ENCODE measurements at regions not wholly inside any gene's neighbourhood (a gene's known extent, or its start where the extent isn't known, plus 50 kb on each side); places are given as distances from the start of the nearest gene placed in this dataset. TPM values are rescaled to one million over a fixed set of nuclear protein-coding genes. Genes with fewer than 3 reads are reported as not detected.

GRCh38 chr16:65178151-65178550 is 56.3 kb upstream of the CDH11 start:
- Histone ChIP-seq H3K4me1 (no peaks in the 10 kb centered on the region), H3K36me3 (no peaks in the 10 kb centered on the region), H3K4me3 (replicated peaks in 1 of 3) (no peak overlapping the region), H3K27me3 (no peaks in the 10 kb centered on the region), H3K9me3 (no peaks in the 10 kb centered on the region), H3K27ac (no peak overlapping the region)
- intact Hi-C loops (cut with DNase I), result no loop called here
- 57 to 66% methylated on average over 4 of the region's 4 CpGs for WGBS, 2 donors
- no peak for DNase-seq
- no peak for TF ChIP-seq CTCF (IDR thresholded peaks at IDR 0.05)
- no peak for TF ChIP-seq POLR2A (IDR thresholded peaks at IDR 0.05)

GRCh38 chr16:65176603-65177002 is 54.7 kb upstream of the CDH11 start:
- H3K27me3 ChIP-seq, result no peaks in the 10 kb centered on the region
- no peak overlapping the region for H3K27ac ChIP-seq
- DNase-seq, result no peak
- no peak overlapping the region for H3K4me3 ChIP-seq (replicated peaks in 1 of 3)
- no peaks in the 10 kb centered on the region for H3K4me1 ChIP-seq
- 54 to 62% methylated on average over 6 of the region's 6 CpGs for WGBS, 2 donors
- intact Hi-C loops (cut with DNase I), result no loop called here
- H3K9me3 ChIP-seq, result no peaks in the 10 kb centered on the region
- no peaks in the 10 kb centered on the region for H3K36me3 ChIP-seq
- TF ChIP-seq CTCF (IDR thresholded peaks at IDR 0.05) (no peak), POLR2A (IDR thresholded peaks at IDR 0.05) (no peak)

- TF ChIP-seq CTCF (IDR thresholded peaks at IDR 0.05) (no peak), POLR2A (IDR thresholded peaks at IDR 0.05) (no peak)
- Histone ChIP-seq H3K4me3 (replicated peaks in 1 of 3) (no peak overlapping the region), H3K27ac (no peak overlapping the region), H3K27me3 (no peaks in the 10 kb centered on the region), H3K4me1 (no peaks in the 10 kb centered on the region), H3K36me3 (no peaks in the 10 kb centered on the region), H3K9me3 (no peaks in the 10 kb centered on the region)
- WGBS, 2 donors, result 73 to 75% methylated on average over 2 of the region's 2 CpGs
- intact Hi-C loops (cut with DNase I), result no loop called here
- DNase-seq, result no peak
These were observed 50.5 kb upstream of the CDH11 start for GRCh38 chr16:65172356-65172755.

Small RNA genes in the stretch of these regions (small RNA-seq; reads per million reads assigned to genes)
- gene AC025281.1 (not detected), gene RNA5SP428 (not detected)
